ENCODE measurements at regions not wholly inside any gene's neighbourhood (a gene's known extent, or its start where the extent isn't known, plus 50 kb on each side); places are given as distances from the start of the nearest gene placed in this dataset.

- no peaks in the 10 kb centered on the region for H3K9me3 ChIP-seq
- H3K4me1 ChIP-seq (ENCODE audit: low read depth), result no peaks in the 10 kb centered on the region
- H3K4me3 ChIP-seq, result no peak overlapping the region
- no peaks in the 10 kb centered on the region for H3K36me3 ChIP-seq (ENCODE audit: low read depth)
- intact Hi-C loops (cut with DNase I, micrococcal nuclease), result no loop called here
- TF ChIP-seq CTCF (IDR thresholded peaks at IDR 0.05), result no peak
- DNase-seq (no peak), ATAC-seq (no peak)
Measured at GRCh38 chr6:105620878-105621277, 218.0 kb upstream of the PREP start.

GRCh38 chr6:105619971-105620741 lies 217.3 kb upstream of the PREP start:
- TF ChIP-seq CTCF (IDR thresholded peaks at IDR 0.05), result no peak
- Histone ChIP-seq H3K9me3 (no peaks in the 10 kb centered on the region), H3K4me1 (ENCODE audit: low read depth) (no peaks in the 10 kb centered on the region), H3K36me3 (ENCODE audit: low read depth) (no peaks in the 10 kb centered on the region), H3K4me3 (no peak overlapping the region)
- ATAC-seq (no peak), DNase-seq (no peak)
- intact Hi-C loops (cut with DNase I, micrococcal nuclease), result no loop called here

- no peak for TF ChIP-seq CTCF (IDR thresholded peaks at IDR 0.05)
- intact Hi-C loops (cut with DNase I, micrococcal nuclease), result no loop called here
- no peaks in the 10 kb centered on the region for H3K36me3 ChIP-seq (ENCODE audit: low read depth)
- no peaks in the 10 kb centered on the region for H3K4me1 ChIP-seq (ENCODE audit: low read depth)
- ATAC-seq (no peak), DNase-seq (no peak)
- no peak overlapping the region for H3K4me3 ChIP-seq
- no peaks in the 10 kb centered on the region for H3K9me3 ChIP-seq
Measured at GRCh38 chr6:105618247-105618646, 215.4 kb upstream of the PREP start.

GRCh38 chr6:105616521-105616920 lies 213.6 kb upstream of the PREP start:
- no peak for DNase-seq
- no peak for TF ChIP-seq CTCF (IDR thresholded peaks at IDR 0.05)
- no peaks in the 10 kb centered on the region for H3K9me3 ChIP-seq
- no peak for ATAC-seq
- intact Hi-C loops (cut with DNase I, micrococcal nuclease), result no loop called here
- H3K36me3 ChIP-seq (ENCODE audit: low read depth), result no peaks in the 10 kb centered on the region
- no peaks in the 10 kb centered on the region for H3K4me1 ChIP-seq (ENCODE audit: low read depth)
- H3K4me3 ChIP-seq, result no peak overlapping the region

GRCh38 chr6:105611606-105612005 lies 208.7 kb upstream of the PREP start:
- Histone ChIP-seq H3K9me3 (no peaks in the 10 kb centered on the region), H3K4me1 (ENCODE audit: low read depth) (peaks cover 20% of the 10 kb centered on the region), H3K4me3 (no peak overlapping the region), H3K36me3 (ENCODE audit: low read depth) (no peaks in the 10 kb centered on the region)
- no peak for TF ChIP-seq CTCF (IDR thresholded peaks at IDR 0.05)
- intact Hi-C loops (cut with DNase I, micrococcal nuclease), result no loop called here
- DNase-seq (no peak), ATAC-seq (no peak)

All from mucosa of descending colon (tissue), 3 donors.